ENCODE measurements at regions not wholly inside any gene's neighbourhood (a gene's known extent, or its start where the extent isn't known, plus 50 kb on each side); places are given as distances from the start of the nearest gene placed in this dataset.

- no peak for DNase-seq
Observed at GRCh38 chr16:86429663-86430062, 80.7 kb upstream of the FOXF1 start.

- no peak for DNase-seq
Observed at GRCh38 chr16:86430814-86431213, 79.5 kb upstream of the FOXF1 start.

DNA sequence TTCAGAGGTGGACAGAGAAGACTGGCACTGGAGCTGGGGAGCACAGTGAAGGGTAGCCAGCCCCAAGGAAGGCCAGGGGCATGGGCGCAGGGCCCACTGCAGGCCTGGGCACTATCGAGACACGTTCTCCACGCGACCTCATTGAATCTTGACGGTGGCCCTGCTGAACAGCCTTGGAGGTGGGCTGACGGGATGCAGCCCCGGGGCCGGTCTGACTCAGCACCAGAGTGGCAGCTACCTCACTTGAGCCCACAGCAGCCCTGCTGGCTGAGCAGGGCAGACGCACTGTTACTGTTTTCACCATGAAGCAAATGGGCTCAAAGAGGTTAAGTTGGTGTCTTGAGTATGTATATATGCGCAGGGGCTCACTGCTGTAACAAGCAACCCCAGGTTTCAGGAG lies 78.8 kb upstream of the FOXF1 start:
- DNase-seq = no peak

GRCh38 chr16:86432048-86432447 lies 78.3 kb upstream of the FOXF1 start:
- DNase-seq = no peak

DNA sequence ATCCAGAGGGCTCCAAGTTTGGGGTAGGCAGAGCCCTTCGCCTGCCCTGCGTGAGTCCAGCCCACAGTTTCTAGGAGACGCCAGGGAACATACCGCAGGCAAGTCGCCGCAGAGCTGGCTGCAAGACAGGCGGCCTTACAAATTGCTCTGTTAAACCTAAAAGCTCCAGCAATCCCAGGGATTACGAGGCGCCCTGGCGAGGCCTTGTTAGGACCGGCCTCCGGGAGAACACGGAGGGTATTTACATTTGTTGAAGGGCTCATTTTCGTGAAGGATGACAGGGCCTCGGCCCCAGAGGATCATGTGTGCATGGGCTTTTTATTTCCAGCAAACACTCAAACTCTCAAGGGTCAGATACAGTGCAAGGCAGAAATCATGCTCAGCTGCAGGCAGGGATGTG lies 77.6 kb upstream of the FOXF1 start:
- no peak for DNase-seq

DNA sequence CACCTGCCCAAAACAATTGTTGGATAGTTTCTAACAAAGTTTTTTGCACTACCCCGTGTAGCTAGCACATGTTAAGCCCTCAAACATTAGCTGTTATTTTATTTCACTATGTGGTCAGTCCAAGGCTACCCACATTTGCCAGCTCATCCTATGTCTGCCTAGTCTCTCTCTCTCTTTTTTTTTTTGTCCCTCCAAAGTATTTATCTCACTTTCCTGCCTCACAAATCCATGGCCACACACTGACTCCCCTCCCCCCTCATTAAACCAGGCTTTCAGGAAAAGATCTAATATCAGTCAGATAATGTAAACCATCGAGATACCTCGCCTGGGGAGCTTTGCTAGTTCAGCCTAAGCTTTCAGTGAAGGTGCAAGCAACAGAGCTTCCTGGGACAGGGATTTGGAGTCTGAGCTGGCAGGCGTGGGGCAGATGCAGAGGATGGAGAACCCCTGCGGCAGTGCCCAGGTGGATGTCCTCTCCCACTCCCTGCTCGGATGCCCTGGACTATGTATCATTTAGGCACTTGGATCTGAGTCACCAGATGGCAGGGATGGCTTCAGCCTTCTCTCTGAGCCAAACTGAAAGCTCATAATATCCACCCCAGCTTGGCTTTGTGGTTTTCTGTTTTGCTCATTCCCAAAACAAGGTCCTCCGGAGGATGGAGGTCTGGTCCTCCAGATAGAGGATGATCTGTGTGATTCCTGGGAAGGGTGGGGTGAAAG lies 73.7 kb upstream of the FOXF1 start:
- no peak for DNase-seq

- DNase-seq = no peak
Observed at GRCh38 chr16:86437348-86437747, 73.0 kb upstream of the FOXF1 start.

GRCh38 chr16:86442703-86443102 lies 67.6 kb upstream of the FOXF1 start:
- no peak for DNase-seq

DNA sequence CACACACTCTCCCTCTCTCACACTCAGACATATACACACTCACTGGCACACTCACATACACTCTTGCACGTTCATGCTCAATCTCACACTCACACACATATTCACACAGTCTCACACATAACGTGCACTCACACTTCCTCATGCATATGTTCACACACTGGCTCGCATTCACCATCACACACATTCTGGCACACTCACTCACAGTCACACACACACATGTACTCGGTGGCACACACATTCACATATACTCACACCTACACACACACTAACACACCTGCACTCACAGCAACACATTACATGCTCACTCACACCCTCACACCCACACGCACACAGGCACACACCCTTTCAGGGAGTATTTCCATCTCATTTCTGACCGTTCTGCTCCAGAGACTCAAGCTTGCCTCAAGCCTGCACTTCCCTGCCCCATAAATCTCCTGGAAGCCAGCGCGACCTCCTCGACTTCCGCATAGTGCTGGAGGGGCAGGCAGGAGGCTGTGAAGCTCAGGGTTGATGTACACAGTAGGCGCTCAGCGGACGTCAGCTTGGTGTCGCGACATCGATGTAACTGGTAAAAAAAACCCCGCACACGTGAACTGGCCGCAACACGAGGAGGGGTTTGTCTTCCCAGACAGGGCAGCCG lies 66.7 kb upstream of the FOXF1 start:
- no peak for DNase-seq

- no peak for DNase-seq
Observed at GRCh38 chr16:86444261-86444660, 66.1 kb upstream of the FOXF1 start.

GRCh38 chr16:86444661-86445060 lies 65.7 kb upstream of the FOXF1 start:
- DNase-seq = no peak

GRCh38 chr16:86446279-86446678 lies 64.0 kb upstream of the FOXF1 start:
- no peak for DNase-seq

- no peak for DNase-seq
Observed at GRCh38 chr16:86447228-86447627, 63.1 kb upstream of the FOXF1 start.

GRCh38 chr16:86448306-86448890 lies 61.9 kb upstream of the FOXF1 start:
- no peak for DNase-seq

GRCh38 chr16:86449446-86450095 lies 60.8 kb upstream of the FOXF1 start:
- no peak for DNase-seq

- DNase-seq = no peak
Observed at GRCh38 chr16:86450691-86451090, 59.6 kb upstream of the FOXF1 start.

- no peak for DNase-seq
Observed at GRCh38 chr16:86452451-86452850, 57.9 kb upstream of the FOXF1 start.

- no peak for DNase-seq
Observed at GRCh38 chr16:86455116-86455515, 55.2 kb upstream of the FOXF1 start.

- DNase-seq = no peak
Observed at GRCh38 chr16:86455640-86456039, 54.7 kb upstream of the FOXF1 start.

- no peak for DNase-seq
Observed at GRCh38 chr16:86457501-86458148, 52.7 kb upstream of the FOXF1 start.

DNA sequence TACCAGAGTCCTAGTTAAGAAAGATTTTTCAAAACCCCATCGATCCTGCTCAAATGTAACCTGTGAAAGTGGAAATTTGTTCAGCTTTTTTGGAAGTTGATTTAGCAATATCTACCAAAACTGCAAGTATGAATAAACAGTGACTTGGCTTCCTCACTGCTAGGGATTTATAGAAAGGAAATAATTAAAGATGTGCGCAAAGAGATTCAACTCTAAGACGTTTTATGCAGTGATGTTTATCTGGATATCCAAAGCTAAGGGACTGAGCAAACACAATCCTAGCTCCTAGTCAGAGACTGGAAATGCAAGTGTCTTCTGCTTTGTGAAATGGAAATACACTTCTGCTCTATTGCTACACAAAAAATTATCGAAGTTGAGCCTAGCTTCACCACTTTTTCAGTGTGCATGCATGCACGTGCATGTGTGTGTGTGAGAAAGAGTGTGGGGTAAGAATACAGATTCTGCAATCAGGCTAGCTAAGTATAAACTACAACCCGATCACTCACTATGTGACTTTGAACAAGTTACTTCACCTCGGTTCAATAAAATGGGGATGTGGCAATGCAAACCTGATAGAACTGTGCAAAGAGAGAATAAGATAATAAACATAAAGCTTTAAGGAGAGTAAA lies 52.1 kb upstream of the FOXF1 start:
- no peak for DNase-seq

DNA sequence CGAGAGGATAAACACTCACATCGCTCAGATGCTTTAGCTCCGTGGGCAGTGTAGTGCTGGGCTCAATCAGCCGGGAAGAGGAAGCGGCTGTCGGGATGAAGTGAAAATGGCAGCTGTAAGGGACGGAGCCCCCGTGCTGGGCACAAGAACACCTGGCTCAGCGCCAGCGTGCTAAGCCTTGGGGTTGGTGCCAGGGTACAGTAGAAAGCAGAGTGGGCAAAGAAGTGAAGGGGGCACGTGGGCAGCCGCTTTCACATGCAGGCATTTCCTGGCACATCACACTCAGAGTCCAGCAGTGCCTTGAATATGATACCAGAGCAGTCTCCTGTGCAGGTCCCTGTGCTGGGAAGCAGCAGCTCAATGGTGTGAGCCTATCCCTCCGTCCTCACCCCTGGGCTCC lies 51.1 kb upstream of the FOXF1 start:
- no peak for DNase-seq

Measured in NCI-H526 (cell line).